Liver (tissue), 8 donors: ENCODE measurements at regions not wholly inside any gene's neighbourhood (a gene's known extent, or its start where the extent isn't known, plus 50 kb on each side); places are given as distances from the start of the nearest gene placed in this dataset.

Source experiments
- DNase-seq: peaks from one replicate; pipeline ENCODE4 v3.0.0-alpha.2; 2017; ENCODE audit warnings: low spot score
- H3K27ac ChIP-seq, 2 donors: one replicate each; pipeline ENCODE4 v1.7.0; 2013; ENCODE audit warnings: inconsistent platforms in 2 of 2, low read length in 2 of 2, control low read depth in 1 of 2, low read depth in 1 of 2, mild to moderate bottlenecking in 1 of 2
- H3K27me3 ChIP-seq, 4 donors: one replicate each; pipeline versions ENCODE4 v1.6.1 to v1.7.0; 2013; ENCODE audit warnings: low read length in 3 of 4, inconsistent platforms in 1 of 4, mild to moderate bottlenecking in 1 of 4, moderate library complexity in 1 of 4; ENCODE audit not compliant: control insufficient read depth in 4 of 4, insufficient read depth in 4 of 4
- H3K36me3 ChIP-seq, 4 donors: one replicate each; pipeline versions ENCODE4 v1.6.1 to v1.7.0; 2013; ENCODE audit warnings: low read length in 3 of 4, mild to moderate bottlenecking in 3 of 4, low read depth in 1 of 4, moderate library complexity in 1 of 4; ENCODE audit not compliant: control insufficient read depth in 4 of 4, insufficient read depth in 3 of 4
- H3K4me1 ChIP-seq, 4 donors: one replicate each; pipeline versions ENCODE4 v1.6.1 to v1.7.0; 2013; ENCODE audit warnings: low read length in 3 of 4, mild to moderate bottlenecking in 3 of 4, moderate library complexity in 1 of 4; ENCODE audit not compliant: control insufficient read depth in 4 of 4, insufficient read depth in 4 of 4
- H3K4me3 ChIP-seq, 3 donors: one replicate each; pipeline versions ENCODE4 v1.6.1 to v1.7.0; 2013; ENCODE audit warnings: low read length in 3 of 3, control low read depth in 1 of 3, low read depth in 1 of 3, mild to moderate bottlenecking in 1 of 3
- H3K9ac ChIP-seq, 2 donors: one replicate each; pipeline ENCODE4 v1.7.0; 2013; ENCODE audit warnings: low read length in 2 of 2, mild to moderate bottlenecking in 2 of 2, moderate library complexity in 2 of 2, control low read depth in 1 of 2, low read depth in 1 of 2
- H3K9me3 ChIP-seq, 4 donors: one replicate each; pipeline versions ENCODE4 v1.6.1 to v1.7.0; 2013; ENCODE audit warnings: low read length in 3 of 4; ENCODE audit not compliant: control insufficient read depth in 4 of 4
- EGR1 ChIP-seq, 2 donors: IDR thresholded peaks; 2 replicates each; pipeline ENCODE4 v1.6.1; 2016 to 2018; ENCODE audit warnings: antibody characterized with exemption in 2 of 2, low read depth in 2 of 2
- FOXA1 ChIP-seq: IDR thresholded peaks from 2 replicates; pipeline ENCODE4 v1.6.1; 2016; ENCODE audit warnings: antibody characterized with exemption
- HNF4A ChIP-seq, 2 donors: conservative IDR thresholded peaks; 2 replicates each; pipeline ENCODE4 v1.6.1; 2016; ENCODE audit warnings: antibody characterized with exemption in 2 of 2, mild to moderate bottlenecking in 2 of 2
- HNF4G ChIP-seq: IDR thresholded peaks from 2 replicates; pipeline ENCODE4 v1.6.1; 2016; ENCODE audit warnings: antibody characterized with exemption
- JUND ChIP-seq, 2 donors: IDR thresholded peaks; 2 replicates each; pipeline ENCODE4 v1.6.1; 2016; ENCODE audit warnings: antibody characterized with exemption in 2 of 2
- NR2F2 ChIP-seq: IDR thresholded peaks from 2 replicates; pipeline ENCODE4 v1.6.1; 2016; ENCODE audit warnings: antibody characterized with exemption
- RXRA ChIP-seq, 2 donors: IDR thresholded peaks; 2 replicates each; pipeline ENCODE4 v1.6.1; 2017 to 2018; ENCODE audit warnings: antibody characterized with exemption in 2 of 2, mild to moderate bottlenecking in 1 of 2
- TAF1 ChIP-seq: conservative IDR thresholded peaks from 2 replicates; pipeline ENCODE4 v1.6.1; 2016; ENCODE audit warnings: antibody characterized with exemption, mild to moderate bottlenecking
- YY1 ChIP-seq: IDR thresholded peaks from 2 replicates; pipeline ENCODE4 v1.6.1; 2016; ENCODE audit warnings: antibody characterized with exemption, mild to moderate bottlenecking
- WGBS: extraction: QIAGEN DNeasy Blood & Tissue Kit; methylation state at CpG from one replicate; pipeline ENCODE4 v1.1.7; 2013; 5-methylcytosine and 5-hydroxymethylcytosine counted together
- TF ChIP-seq, protein P1 (sequence below): IDR thresholded peaks from 2 replicates; pipeline ENCODE4 v1.6.1; 2016; ENCODE audit warnings: antibody characterized with exemption, mild to moderate bottlenecking
- TF ChIP-seq, protein P2 (sequence below): IDR thresholded peaks from 2 replicates; pipeline ENCODE4 v1.6.1; 2016; ENCODE audit warnings: antibody characterized with exemption
- TF ChIP-seq, protein P3 (sequence below): IDR thresholded peaks from 2 replicates; pipeline ENCODE4 v1.6.1; 2016; ENCODE audit warnings: antibody characterized with exemption
- TF ChIP-seq, protein P4 (sequence below): IDR thresholded peaks from 2 replicates; pipeline ENCODE4 v1.6.1; 2016; ENCODE audit warnings: antibody characterized with exemption
- TF ChIP-seq, protein P5 (sequence below): fragments of 150-350 bp; IDR thresholded peaks from 2 replicates; pipeline ENCODE4 v1.5.1; 2017; ENCODE audit warnings: improper control_type of control experiment, low read depth, low read length; ENCODE audit not compliant: missing input control
- donor health status: healthy.
- donor health status: healthy.
- donor health status: healthy.
- donor health status: healthy.
- donor health status: healthy.

DNA sequence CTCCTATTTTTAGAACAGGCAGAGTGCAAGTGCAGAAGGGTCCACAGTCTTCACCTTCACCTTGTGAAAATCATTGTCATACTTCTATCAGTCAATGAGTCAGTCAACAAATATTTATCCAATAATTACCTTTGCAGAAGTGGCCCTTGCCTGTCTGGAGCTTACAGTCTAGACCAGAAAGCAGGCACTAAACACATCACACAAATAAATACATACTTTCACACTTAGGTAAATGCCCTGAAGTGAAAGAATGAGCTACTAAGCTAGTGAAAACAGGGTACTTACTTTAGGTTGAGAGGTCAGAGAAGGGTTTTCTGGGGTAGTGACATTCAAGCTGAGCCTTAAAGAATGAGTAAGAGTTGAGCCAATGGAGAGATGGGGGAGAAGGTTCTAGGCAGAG lies 421.9 kb upstream of the ADAMTSL1 start:
- no peak for TF ChIP-seq NR2F2
- TF ChIP-seq, protein P1, sequence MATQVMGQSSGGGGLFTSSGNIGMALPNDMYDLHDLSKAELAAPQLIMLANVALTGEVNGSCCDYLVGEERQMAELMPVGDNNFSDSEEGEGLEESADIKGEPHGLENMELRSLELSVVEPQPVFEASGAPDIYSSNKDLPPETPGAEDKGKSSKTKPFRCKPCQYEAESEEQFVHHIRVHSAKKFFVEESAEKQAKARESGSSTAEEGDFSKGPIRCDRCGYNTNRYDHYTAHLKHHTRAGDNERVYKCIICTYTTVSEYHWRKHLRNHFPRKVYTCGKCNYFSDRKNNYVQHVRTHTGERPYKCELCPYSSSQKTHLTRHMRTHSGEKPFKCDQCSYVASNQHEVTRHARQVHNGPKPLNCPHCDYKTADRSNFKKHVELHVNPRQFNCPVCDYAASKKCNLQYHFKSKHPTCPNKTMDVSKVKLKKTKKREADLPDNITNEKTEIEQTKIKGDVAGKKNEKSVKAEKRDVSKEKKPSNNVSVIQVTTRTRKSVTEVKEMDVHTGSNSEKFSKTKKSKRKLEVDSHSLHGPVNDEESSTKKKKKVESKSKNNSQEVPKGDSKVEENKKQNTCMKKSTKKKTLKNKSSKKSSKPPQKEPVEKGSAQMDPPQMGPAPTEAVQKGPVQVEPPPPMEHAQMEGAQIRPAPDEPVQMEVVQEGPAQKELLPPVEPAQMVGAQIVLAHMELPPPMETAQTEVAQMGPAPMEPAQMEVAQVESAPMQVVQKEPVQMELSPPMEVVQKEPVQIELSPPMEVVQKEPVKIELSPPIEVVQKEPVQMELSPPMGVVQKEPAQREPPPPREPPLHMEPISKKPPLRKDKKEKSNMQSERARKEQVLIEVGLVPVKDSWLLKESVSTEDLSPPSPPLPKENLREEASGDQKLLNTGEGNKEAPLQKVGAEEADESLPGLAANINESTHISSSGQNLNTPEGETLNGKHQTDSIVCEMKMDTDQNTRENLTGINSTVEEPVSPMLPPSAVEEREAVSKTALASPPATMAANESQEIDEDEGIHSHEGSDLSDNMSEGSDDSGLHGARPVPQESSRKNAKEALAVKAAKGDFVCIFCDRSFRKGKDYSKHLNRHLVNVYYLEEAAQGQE = no peak
- TF ChIP-seq JUND (IDR thresholded peaks at IDR 0.05) = no peak
- TF ChIP-seq, protein P2, sequence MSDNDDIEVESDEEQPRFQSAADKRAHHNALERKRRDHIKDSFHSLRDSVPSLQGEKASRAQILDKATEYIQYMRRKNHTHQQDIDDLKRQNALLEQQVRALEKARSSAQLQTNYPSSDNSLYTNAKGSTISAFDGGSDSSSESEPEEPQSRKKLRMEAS = no peak
- TF ChIP-seq, protein P3, sequence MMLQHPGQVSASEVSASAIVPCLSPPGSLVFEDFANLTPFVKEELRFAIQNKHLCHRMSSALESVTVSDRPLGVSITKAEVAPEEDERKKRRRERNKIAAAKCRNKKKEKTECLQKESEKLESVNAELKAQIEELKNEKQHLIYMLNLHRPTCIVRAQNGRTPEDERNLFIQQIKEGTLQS = no peak
- TF ChIP-seq RXRA (IDR thresholded peaks at IDR 0.05) = no peak
- TF ChIP-seq TAF1 = no peak
- TF ChIP-seq EGR1 (IDR thresholded peaks at IDR 0.05; ENCODE audit: low read depth in 2 of 2) = no peak
- TF ChIP-seq, protein P4, sequence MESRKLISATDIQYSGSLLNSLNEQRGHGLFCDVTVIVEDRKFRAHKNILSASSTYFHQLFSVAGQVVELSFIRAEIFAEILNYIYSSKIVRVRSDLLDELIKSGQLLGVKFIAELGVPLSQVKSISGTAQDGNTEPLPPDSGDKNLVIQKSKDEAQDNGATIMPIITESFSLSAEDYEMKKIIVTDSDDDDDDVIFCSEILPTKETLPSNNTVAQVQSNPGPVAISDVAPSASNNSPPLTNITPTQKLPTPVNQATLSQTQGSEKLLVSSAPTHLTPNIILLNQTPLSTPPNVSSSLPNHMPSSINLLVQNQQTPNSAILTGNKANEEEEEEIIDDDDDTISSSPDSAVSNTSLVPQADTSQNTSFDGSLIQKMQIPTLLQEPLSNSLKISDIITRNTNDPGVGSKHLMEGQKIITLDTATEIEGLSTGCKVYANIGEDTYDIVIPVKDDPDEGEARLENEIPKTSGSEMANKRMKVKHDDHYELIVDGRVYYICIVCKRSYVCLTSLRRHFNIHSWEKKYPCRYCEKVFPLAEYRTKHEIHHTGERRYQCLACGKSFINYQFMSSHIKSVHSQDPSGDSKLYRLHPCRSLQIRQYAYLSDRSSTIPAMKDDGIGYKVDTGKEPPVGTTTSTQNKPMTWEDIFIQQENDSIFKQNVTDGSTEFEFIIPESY = no peak
- no peak for TF ChIP-seq FOXA1
- TF ChIP-seq HNF4A (conservative IDR thresholded peaks at IDR 0.05) = no peak
- TF ChIP-seq HNF4G = no peak
- Histone ChIP-seq H3K4me3 (no peak overlapping the region), H3K27me3 (no peaks in the 10 kb centered on the region), H3K27ac (no peak overlapping the region), H3K4me1 (no peaks in the 10 kb centered on the region), H3K36me3 (no peaks in the 10 kb centered on the region), H3K9me3 (no peaks in the 10 kb centered on the region), H3K9ac (no peak overlapping the region)
- DNase-seq = no peak

DNA sequence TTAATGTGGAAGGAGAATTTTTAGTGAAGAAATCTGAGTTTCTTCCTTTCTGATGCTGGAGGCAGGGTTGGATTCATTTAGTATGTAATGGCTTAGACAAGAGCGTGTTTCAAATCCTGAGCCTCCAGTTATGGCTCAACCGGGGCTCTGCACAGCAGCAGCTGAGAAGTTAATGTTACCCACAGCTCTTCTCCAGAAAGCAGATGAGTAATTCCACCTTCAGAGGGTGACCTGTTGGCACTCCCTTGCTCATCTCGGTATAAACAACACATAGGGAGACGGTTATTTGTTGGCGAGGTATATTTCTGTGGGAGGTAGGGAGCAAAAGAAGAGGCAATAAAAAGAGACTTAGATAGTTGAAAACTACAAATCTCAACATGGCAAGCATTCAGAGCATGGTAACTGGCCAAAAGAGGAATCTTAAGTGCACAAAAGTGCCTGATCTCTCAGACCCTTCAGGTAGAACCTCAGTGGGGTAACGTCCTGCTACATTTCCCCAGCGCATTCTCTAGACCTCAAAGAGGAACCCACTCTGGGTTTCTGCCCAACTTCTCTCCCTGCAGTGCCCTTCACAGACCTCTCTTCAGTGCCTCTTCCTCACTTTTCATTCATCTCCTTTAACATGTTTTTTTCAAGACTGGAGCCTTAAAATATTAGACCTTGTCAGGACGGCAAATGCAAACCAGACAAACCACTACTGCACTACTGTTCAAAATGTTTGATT lies 417.5 kb upstream of the ADAMTSL1 start:
- no peak overlapping the region for H3K4me3 ChIP-seq
- H3K4me1 ChIP-seq = peaks cover 0 to 8% (median 4%) of the 10 kb centered on the region in 4 donors
- TF ChIP-seq, protein P5, sequence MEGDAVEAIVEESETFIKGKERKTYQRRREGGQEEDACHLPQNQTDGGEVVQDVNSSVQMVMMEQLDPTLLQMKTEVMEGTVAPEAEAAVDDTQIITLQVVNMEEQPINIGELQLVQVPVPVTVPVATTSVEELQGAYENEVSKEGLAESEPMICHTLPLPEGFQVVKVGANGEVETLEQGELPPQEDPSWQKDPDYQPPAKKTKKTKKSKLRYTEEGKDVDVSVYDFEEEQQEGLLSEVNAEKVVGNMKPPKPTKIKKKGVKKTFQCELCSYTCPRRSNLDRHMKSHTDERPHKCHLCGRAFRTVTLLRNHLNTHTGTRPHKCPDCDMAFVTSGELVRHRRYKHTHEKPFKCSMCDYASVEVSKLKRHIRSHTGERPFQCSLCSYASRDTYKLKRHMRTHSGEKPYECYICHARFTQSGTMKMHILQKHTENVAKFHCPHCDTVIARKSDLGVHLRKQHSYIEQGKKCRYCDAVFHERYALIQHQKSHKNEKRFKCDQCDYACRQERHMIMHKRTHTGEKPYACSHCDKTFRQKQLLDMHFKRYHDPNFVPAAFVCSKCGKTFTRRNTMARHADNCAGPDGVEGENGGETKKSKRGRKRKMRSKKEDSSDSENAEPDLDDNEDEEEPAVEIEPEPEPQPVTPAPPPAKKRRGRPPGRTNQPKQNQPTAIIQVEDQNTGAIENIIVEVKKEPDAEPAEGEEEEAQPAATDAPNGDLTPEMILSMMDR = no peak
- TF ChIP-seq YY1 = no peak
- TF ChIP-seq, protein P1 = no peak
- H3K9ac ChIP-seq = no peak overlapping the region
- WGBS = 78% methylated on average over 8 of the region's 8 CpGs
- no peak overlapping the region for H3K27ac ChIP-seq
- H3K9me3 ChIP-seq = no peaks in the 10 kb centered on the region
- H3K27me3 ChIP-seq = no peaks in the 10 kb centered on the region
- DNase-seq = no peak
- H3K36me3 ChIP-seq = no peaks in the 10 kb centered on the region
